ENCODE measurements at regions not wholly inside any gene's neighbourhood (a gene's known extent, or its start where the extent isn't known, plus 50 kb on each side); places are given as distances from the start of the nearest gene placed in this dataset.

DNA sequence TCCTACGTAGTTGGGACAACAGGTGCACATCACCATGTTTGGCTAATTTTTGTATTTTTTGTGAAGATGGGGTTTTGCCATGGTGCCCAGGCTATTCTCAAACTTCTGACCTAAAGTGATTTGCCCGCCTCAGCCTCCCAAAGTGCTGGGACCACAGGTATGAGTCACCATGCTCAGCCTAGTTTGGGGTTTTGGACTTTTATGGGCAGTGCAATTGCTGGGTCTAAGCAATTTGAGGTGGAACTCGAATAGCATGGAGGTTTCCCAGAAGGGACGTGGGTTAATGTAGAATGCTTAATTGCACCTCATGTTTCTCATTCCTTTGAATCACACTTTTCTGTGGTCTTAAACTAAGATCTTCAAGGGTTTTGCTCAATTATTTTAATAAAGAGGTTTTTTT, 102.3 kb upstream of the EPHA4 start:
- no peaks in the 10 kb centered on the region for H3K36me3 Mint-ChIP-seq (ENCODE audit: insufficient read depth, unreplicated experiment)
- no peaks in the 10 kb centered on the region for H3K4me1 ChIP-seq
- DNase-seq = no peak
- ChIA-PET POLR2A (no interaction called here), CTCF (no interaction called here)
- no peak overlapping the region for H3K27ac Mint-ChIP-seq (ENCODE audit: unreplicated experiment)
- intact Hi-C loops (cut with micrococcal nuclease; ENCODE audit: unreplicated experiment) = no loop called here
- no peak overlapping the region for H3K4me3 ChIP-seq (ENCODE audit: low read depth, low read length)
- H3K9me3 Mint-ChIP-seq (ENCODE audit: unreplicated experiment) = no peaks in the 10 kb centered on the region
- no peaks in the 10 kb centered on the region; the same call in 1 of the 2 replicates for H3K36me3 ChIP-seq (ENCODE audit: control insufficient read depth, insufficient read depth, low read length)
- no peaks in the 10 kb centered on the region for H3K27me3 Mint-ChIP-seq (ENCODE audit: insufficient read depth, unreplicated experiment)
- no TSS peak for BruUV-seq (replicated peaks)
- TF ChIP-seq, protein P1, sequence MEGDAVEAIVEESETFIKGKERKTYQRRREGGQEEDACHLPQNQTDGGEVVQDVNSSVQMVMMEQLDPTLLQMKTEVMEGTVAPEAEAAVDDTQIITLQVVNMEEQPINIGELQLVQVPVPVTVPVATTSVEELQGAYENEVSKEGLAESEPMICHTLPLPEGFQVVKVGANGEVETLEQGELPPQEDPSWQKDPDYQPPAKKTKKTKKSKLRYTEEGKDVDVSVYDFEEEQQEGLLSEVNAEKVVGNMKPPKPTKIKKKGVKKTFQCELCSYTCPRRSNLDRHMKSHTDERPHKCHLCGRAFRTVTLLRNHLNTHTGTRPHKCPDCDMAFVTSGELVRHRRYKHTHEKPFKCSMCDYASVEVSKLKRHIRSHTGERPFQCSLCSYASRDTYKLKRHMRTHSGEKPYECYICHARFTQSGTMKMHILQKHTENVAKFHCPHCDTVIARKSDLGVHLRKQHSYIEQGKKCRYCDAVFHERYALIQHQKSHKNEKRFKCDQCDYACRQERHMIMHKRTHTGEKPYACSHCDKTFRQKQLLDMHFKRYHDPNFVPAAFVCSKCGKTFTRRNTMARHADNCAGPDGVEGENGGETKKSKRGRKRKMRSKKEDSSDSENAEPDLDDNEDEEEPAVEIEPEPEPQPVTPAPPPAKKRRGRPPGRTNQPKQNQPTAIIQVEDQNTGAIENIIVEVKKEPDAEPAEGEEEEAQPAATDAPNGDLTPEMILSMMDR (IDR thresholded peaks at IDR 0.05; ENCODE audit: insufficient read depth in 1 of 2, low read depth in 1 of 2, low read length in 1 of 2, severe bottlenecking in 1 of 2, unreplicated experiment in 1 of 2) = no peak
- no peak overlapping the region for H3K4me3 Mint-ChIP-seq (ENCODE audit: unreplicated experiment)
- no peaks in the 10 kb centered on the region for H3K9me3 ChIP-seq
- peaks cover 5% of the 10 kb centered on the region for H3K4me1 Mint-ChIP-seq (ENCODE audit: low read depth, unreplicated experiment)
- no peaks in the 10 kb centered on the region for H3K27me3 ChIP-seq (replicated peaks; ENCODE audit: control insufficient read depth, insufficient read depth, low read length)

DNA sequence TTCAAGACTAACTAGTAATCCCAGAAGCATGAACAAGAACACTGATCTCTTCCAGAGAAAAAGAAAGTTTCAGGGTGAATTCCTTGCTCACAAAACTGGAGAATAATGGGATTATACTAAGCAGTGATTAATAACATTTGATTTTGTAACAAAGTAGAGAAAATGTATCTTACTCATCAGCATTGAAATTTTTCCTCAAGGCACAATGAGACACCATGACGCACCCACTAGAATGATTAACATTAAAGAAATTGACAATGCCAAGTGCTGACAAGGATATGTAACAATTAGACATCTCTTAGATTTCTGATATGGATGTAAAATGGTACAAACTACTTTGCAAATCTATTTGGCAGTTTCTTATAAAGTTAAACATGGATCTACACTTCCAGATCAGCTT, 101.1 kb upstream of the EPHA4 start:
- Histone ChIP-seq H3K27me3 (replicated peaks; ENCODE audit: control insufficient read depth, insufficient read depth, low read length) (no peaks in the 10 kb centered on the region), H3K36me3 (ENCODE audit: control insufficient read depth, insufficient read depth, low read length) (no peaks in the 10 kb centered on the region; the same call in 1 of the 2 replicates), H3K9me3 (no peaks in the 10 kb centered on the region), H3K4me3 (ENCODE audit: low read depth, low read length) (no peak overlapping the region), H3K4me1 (no peaks in the 10 kb centered on the region)
- Mint-ChIP-seq H3K27me3 (ENCODE audit: insufficient read depth, unreplicated experiment) (no peaks in the 10 kb centered on the region), H3K4me1 (ENCODE audit: low read depth, unreplicated experiment) (peaks cover 5% of the 10 kb centered on the region), H3K9me3 (ENCODE audit: unreplicated experiment) (no peaks in the 10 kb centered on the region), H3K36me3 (ENCODE audit: insufficient read depth, unreplicated experiment) (no peaks in the 10 kb centered on the region), H3K4me3 (ENCODE audit: unreplicated experiment) (no peak overlapping the region), H3K27ac (ENCODE audit: unreplicated experiment) (no peak overlapping the region)
- TF ChIP-seq, protein P1 (IDR thresholded peaks at IDR 0.05; ENCODE audit: insufficient read depth in 1 of 2, low read depth in 1 of 2, low read length in 1 of 2, severe bottlenecking in 1 of 2, unreplicated experiment in 1 of 2) = no peak
- ChIA-PET POLR2A (no interaction called here), CTCF (no interaction called here)
- DNase-seq = no peak
- intact Hi-C loops (cut with micrococcal nuclease; ENCODE audit: unreplicated experiment) = no loop called here
- no TSS peak for BruUV-seq (replicated peaks)

DNA sequence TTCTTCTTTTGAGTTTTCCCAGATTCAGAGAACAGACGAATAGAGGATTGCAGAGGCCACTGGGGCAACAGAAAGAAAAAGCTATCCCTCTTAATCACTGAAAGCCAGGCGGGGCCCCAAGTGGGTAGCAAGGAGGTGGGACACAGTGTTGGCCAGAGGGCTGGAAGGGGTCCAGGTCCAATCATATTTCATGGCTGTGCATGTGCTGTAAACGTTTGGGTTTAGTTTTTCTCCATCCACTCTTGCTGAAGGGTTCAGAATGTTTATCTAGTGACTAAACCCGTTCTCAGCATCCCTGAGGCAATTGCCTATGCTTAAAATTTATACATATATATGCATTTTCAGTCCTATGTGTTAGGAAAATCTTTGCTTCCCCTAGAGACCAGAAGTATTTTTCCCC, 99.4 kb upstream of the EPHA4 start:
- CTCF ChIA-PET = no interaction called here
- no peaks in the 10 kb centered on the region for H3K9me3 ChIP-seq
- no peaks in the 10 kb centered on the region for H3K9me3 Mint-ChIP-seq (ENCODE audit: unreplicated experiment)
- H3K36me3 ChIP-seq (ENCODE audit: control insufficient read depth, insufficient read depth, low read length) = no peaks in the 10 kb centered on the region; the same call in 1 of the 2 replicates
- no peaks in the 10 kb centered on the region for H3K36me3 Mint-ChIP-seq (ENCODE audit: insufficient read depth, unreplicated experiment)
- BruUV-seq (replicated peaks) = no TSS peak
- H3K4me1 Mint-ChIP-seq (ENCODE audit: low read depth, unreplicated experiment) = peaks cover 5% of the 10 kb centered on the region
- H3K4me3 Mint-ChIP-seq (ENCODE audit: unreplicated experiment) = no peak overlapping the region
- no peak for DNase-seq
- POLR2A ChIA-PET = no interaction called here
- no peak overlapping the region for H3K4me3 ChIP-seq (ENCODE audit: low read depth, low read length)
- H3K27ac Mint-ChIP-seq (ENCODE audit: unreplicated experiment) = no peak overlapping the region
- H3K27me3 ChIP-seq (replicated peaks; ENCODE audit: control insufficient read depth, insufficient read depth, low read length) = no peaks in the 10 kb centered on the region
- no peaks in the 10 kb centered on the region for H3K27me3 Mint-ChIP-seq (ENCODE audit: insufficient read depth, unreplicated experiment)
- intact Hi-C loops (cut with micrococcal nuclease; ENCODE audit: unreplicated experiment) = no loop called here
- H3K4me1 ChIP-seq = no peaks in the 10 kb centered on the region
- TF ChIP-seq, protein P1 (IDR thresholded peaks at IDR 0.05; ENCODE audit: insufficient read depth in 1 of 2, low read depth in 1 of 2, low read length in 1 of 2, severe bottlenecking in 1 of 2, unreplicated experiment in 1 of 2) = no peak
